SK-N-SH (cell line): ENCODE measurements at regions not wholly inside any gene's neighbourhood (a gene's known extent, or its start where the extent isn't known, plus 50 kb on each side); places are given as distances from the start of the nearest gene placed in this dataset.

ENCODE experiments used
- CTCF ChIA-PET: fragments of 300-600, 350-600 bp; formaldehyde crosslinking; extraction: SDS; loops from one replicate; lab custom pipeline; 2021; lab: Yijun Ruan, JAX
- POLR2A ChIA-PET: fragments of 350-600 bp; sonication (Branson Sonifier 250); formaldehyde crosslinking; extraction: SDS; loops from one replicate; lab custom pipeline; 2020; ENCODE audit warnings: antibody characterized with exemption, inconsistent platforms; lab: Yijun Ruan, JAX
- DNase-seq: peaks from one replicate; pipeline ENCODE4 v3.0.0; 2012
- H2AFZ ChIP-seq: fragments of 200-600 bp; sonication (generic); 2 replicates; pipeline ENCODE4 v1.8.1; 2016; ENCODE audit warnings: antibody characterized with exemption, mild to moderate bottlenecking, low read depth
- H3F3A ChIP-seq: fragments of 200-600 bp; sonication (generic); replicated peaks from 2 replicates; pipeline ENCODE3; 2016; ENCODE audit warnings: antibody characterized with exemption, mild to moderate bottlenecking; ENCODE audit not compliant: insufficient read depth
- H3K27ac ChIP-seq, 2 experiments: fragments of 200-500 bp in 1 of 2; fragments of 200-600 bp in 1 of 2; sonication (Bioruptor generic) in 1 of 2; sonication (generic), shearing (Covaris generic) in 1 of 2; 2 replicates each; pipeline versions ENCODE4 v1.5.1 to v1.6.1; 2014 to 2016; ENCODE audit warnings: low read depth in 2 of 2, inconsistent platforms in 1 of 2, low read length in 1 of 2, mild to moderate bottlenecking in 1 of 2, mixed read lengths in 1 of 2
- H3K27me3 ChIP-seq: fragments of 200-600 bp; sonication (generic), shearing (Covaris generic); 2 replicates; pipeline ENCODE4 v1.6.1; 2016; ENCODE audit warnings: mixed run types; ENCODE audit not compliant: insufficient read depth
- H3K36me3 ChIP-seq, 2 experiments: fragments of 200-500 bp in 1 of 2; fragments of 200-600 bp in 1 of 2; sonication (Bioruptor generic) in 1 of 2; sonication (generic) in 1 of 2; replicated peaks in 1 of 2; 2 replicates each; pipeline versions ENCODE3 to v1.5.1; 2014 to 2016; ENCODE audit warnings: low read length in 1 of 2, mild to moderate bottlenecking in 1 of 2; ENCODE audit not compliant: insufficient read depth in 2 of 2, control insufficient read depth in 1 of 2
- H3K4me1 ChIP-seq, 2 experiments: fragments of 200-500 bp in 1 of 2; fragments of 200-600 bp in 1 of 2; sonication (Bioruptor generic) in 1 of 2; sonication (generic), shearing (Covaris generic) in 1 of 2; 2 replicates each; pipeline versions ENCODE4 v1.5.1 to v1.6.1; 2014 to 2016; ENCODE audit warnings: low read depth in 1 of 2, low read length in 1 of 2, mixed run types in 1 of 2; ENCODE audit not compliant: insufficient read depth in 2 of 2, control insufficient read depth in 1 of 2
- H3K4me2 ChIP-seq: fragments of 200-600 bp; sonication (generic), shearing (Covaris generic); 2 replicates; pipeline ENCODE4 v1.6.1; 2017; ENCODE audit warnings: mixed run types
- H3K4me3 ChIP-seq, 2 experiments: fragments of 200-500 bp in 1 of 2; fragments of 200-600 bp in 1 of 2; sonication (Bioruptor generic) in 1 of 2; sonication (generic), shearing (Covaris generic) in 1 of 2; 2 replicates each; pipeline versions ENCODE4 v1.5.1 to v1.8.1; 2014 to 2016; ENCODE audit warnings: low read depth in 2 of 2, inconsistent platforms in 1 of 2, low read length in 1 of 2, mild to moderate bottlenecking in 1 of 2, mixed read lengths in 1 of 2, moderate library complexity in 1 of 2
- H3K79me2 ChIP-seq: fragments of 200-600 bp; sonication (generic); 2 replicates; pipeline ENCODE4 v1.8.1; 2017; ENCODE audit warnings: mild to moderate bottlenecking; ENCODE audit not compliant: insufficient read depth
- H3K9ac ChIP-seq: fragments of 200-600 bp; sonication (generic); 2 replicates; pipeline ENCODE4 v1.6.1; 2017; ENCODE audit warnings: mixed run types
- H3K9me2 ChIP-seq: fragments of 200-600 bp; sonication (generic); 2 replicates; pipeline ENCODE4 v1.6.1; 2017; ENCODE audit warnings: mixed run types
- H3K9me3 ChIP-seq: fragments of 200-600 bp; sonication (generic); 2 replicates; pipeline ENCODE4 v1.6.1; 2017; ENCODE audit warnings: mixed run types, mild to moderate bottlenecking, moderate library complexity
- H4K20me1 ChIP-seq: fragments of 200-600 bp; sonication (generic); 2 replicates; pipeline ENCODE4 v1.6.1; 2017; ENCODE audit warnings: mild to moderate bottlenecking, mixed run types; ENCODE audit not compliant: insufficient read depth
- CHD2 ChIP-seq: fragments of 150-350 bp; IDR thresholded peaks from 2 replicates; pipeline ENCODE4 v1.6.1; 2018; ENCODE audit warnings: low read length; ENCODE audit not compliant: partially characterized antibody
- EP300 ChIP-seq, 2 experiments: IDR thresholded peaks; 2 replicates each; pipeline versions ENCODE4 v1.4.0 to v1.6.1; 2012; ENCODE audit warnings: borderline replicate concordance in 1 of 2, low read depth in 1 of 2, low read length in 1 of 2
- EZH2phosphoT487 ChIP-seq: fragments of 200-600 bp; sonication (generic); IDR thresholded peaks from 2 replicates; pipeline ENCODE4 v1.6.1; 2017; ENCODE audit warnings: low read depth, mixed run types, mild to moderate bottlenecking, antibody characterized with exemption, moderate library complexity, borderline replicate concordance
- FOSL2 ChIP-seq: IDR thresholded peaks from 2 replicates; pipeline ENCODE4 v1.4.0; 2012; ENCODE audit warnings: low read depth, mild to moderate bottlenecking, moderate library complexity, borderline replicate concordance
- GABPA ChIP-seq: IDR thresholded peaks from 2 replicates; pipeline ENCODE4 v1.4.0; 2012; ENCODE audit warnings: low read depth, mild to moderate bottlenecking
- GATA2 ChIP-seq: sonication (generic); formaldehyde crosslinking; IDR thresholded peaks from 2 replicates; pipeline ENCODE4 v1.5.0; 2020; ENCODE audit warnings: mild to moderate bottlenecking, missing genetic modification reagents
- NRF1 ChIP-seq: IDR thresholded peaks from 2 replicates; pipeline ENCODE4 v1.6.1; 2012; ENCODE audit warnings: low read depth, mild to moderate bottlenecking, low read length
- PBX3 ChIP-seq: IDR thresholded peaks from 2 replicates; pipeline ENCODE4; 2012
- POLR2AphosphoS5 ChIP-seq: IDR thresholded peaks from 2 replicates; pipeline ENCODE4 v1.6.1; 2012; ENCODE audit warnings: low read depth, low read length
- SIN3A ChIP-seq: IDR thresholded peaks from 2 replicates; pipeline ENCODE4 v1.6.1; 2012; ENCODE audit warnings: low read depth, mild to moderate bottlenecking, low read length, moderate library complexity, borderline replicate concordance
- TAF1 ChIP-seq: IDR thresholded peaks from 2 replicates; pipeline ENCODE4 v1.6.1; 2012; ENCODE audit warnings: low read depth, mild to moderate bottlenecking, low read length, moderate library complexity, borderline replicate concordance
- TEAD4 ChIP-seq: IDR thresholded peaks from 2 replicates; pipeline ENCODE4 v1.4.0; 2012; ENCODE audit warnings: mild to moderate bottlenecking, borderline replicate concordance; ENCODE audit not compliant: insufficient read depth
- USF2 ChIP-seq: fragments of 150-350 bp; IDR thresholded peaks from 2 replicates; pipeline ENCODE4 v1.6.1; 2017; ENCODE audit warnings: antibody characterized with exemption, low read length, low read depth, borderline replicate concordance
- ZBTB33 ChIP-seq: IDR thresholded peaks from 2 replicates; pipeline ENCODE4 v1.4.0; 2012; ENCODE audit warnings: low read depth, borderline replicate concordance
- WGBS: methylation state at CpG from one replicate; pipeline ENCODE4 v1.1.6; 2017; ENCODE audit warnings: low lambda C conversion rate; 5-methylcytosine and 5-hydroxymethylcytosine counted together

GRCh38 chr14:38882533-38882932, 220.5 kb downstream of the SEC23A start:
- no peak overlapping the region for H3K4me3 ChIP-seq
- TF ChIP-seq SIN3A (no peak), PBX3 (no peak), TEAD4 (no peak)
- no peaks in the 10 kb centered on the region; the same call in 1 of the 2 replicates for H3K27me3 ChIP-seq
- no peaks in the 10 kb centered on the region for H4K20me1 ChIP-seq
- no peak for DNase-seq
- H3K27ac ChIP-seq, result no peak overlapping the region
- H3K36me3 ChIP-seq, result no peaks in the 10 kb centered on the region
- H3K79me2 ChIP-seq, result no peaks in the 10 kb centered on the region
- no peak overlapping the region for H2AFZ ChIP-seq
- no peak overlapping the region for H3K9ac ChIP-seq
- no peaks in the 10 kb centered on the region; a peak in 1 of 4 replicates for H3K4me1 ChIP-seq
- no peaks in the 10 kb centered on the region for H3F3A ChIP-seq
- H3K9me3 ChIP-seq, result no peaks in the 10 kb centered on the region
- POLR2A ChIA-PET, result no interaction called here
- no peaks in the 10 kb centered on the region for H3K9me2 ChIP-seq
- CTCF ChIA-PET, result interaction anchor here (1.3 kb wide), 1 partner anchor 133 kb away, joined by 3 read pairs; no protein-coding TSS in a partner anchor
- no peak overlapping the region for H3K4me2 ChIP-seq

DNA sequence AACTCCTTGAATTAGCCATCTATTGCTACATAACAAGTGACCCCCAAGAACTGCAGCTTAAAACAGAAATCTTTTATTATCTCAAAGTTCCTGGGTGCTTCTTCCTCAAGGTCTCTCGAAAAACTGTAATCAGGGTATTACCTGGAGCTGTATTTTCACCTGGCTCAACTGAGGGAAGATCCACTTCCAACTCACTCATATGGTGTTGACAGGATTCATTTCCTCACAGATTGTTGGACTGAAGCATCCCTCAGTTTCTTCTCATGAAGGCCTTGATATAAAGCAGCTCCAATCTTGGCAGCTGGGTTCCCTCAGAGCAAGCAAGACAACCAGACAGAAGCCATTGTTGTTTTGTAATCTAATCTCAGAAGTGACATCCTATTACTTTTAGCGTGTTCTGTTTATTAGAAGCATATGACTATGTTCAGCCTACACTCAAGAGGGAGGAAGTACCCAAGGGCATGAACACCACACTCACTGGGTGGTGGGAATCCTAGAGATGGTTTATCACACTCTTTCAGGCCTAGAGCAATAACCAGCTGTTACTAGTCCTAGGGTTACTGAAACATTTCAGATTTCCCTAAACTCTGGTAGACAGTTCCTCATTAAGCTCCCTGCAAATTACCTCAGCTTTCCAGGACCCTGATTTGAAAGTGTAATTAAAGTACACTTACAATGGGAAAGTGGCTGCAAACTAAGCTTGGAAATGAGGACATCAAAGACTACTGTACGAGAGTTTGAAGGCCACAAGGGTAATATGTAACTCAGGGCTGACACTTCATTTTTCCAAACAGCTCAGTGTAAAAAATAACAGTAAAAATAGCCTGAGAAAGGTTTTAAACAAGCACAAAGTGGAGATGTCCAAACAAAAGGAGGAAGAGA, 222.2 kb downstream of the SEC23A start:
- TF ChIP-seq EP300 (IDR thresholded peaks at IDR 0.05; ENCODE audit: borderline replicate concordance in 1 of 2, low read depth in 1 of 2, low read length in 1 of 2) (no peak), GATA2 (CRISPR knock-in tag) (peak; percentile 19; the same call in 1 of the 2 replicates)
- no peaks in the 10 kb centered on the region for H3K79me2 ChIP-seq
- WGBS, result 3% methylated on average over 3 of the region's 3 CpGs
- H3K36me3 ChIP-seq, result no peaks in the 10 kb centered on the region
- no peaks in the 10 kb centered on the region for H4K20me1 ChIP-seq
- no peaks in the 10 kb centered on the region for H3F3A ChIP-seq
- ChIA-PET POLR2A (no interaction called here), CTCF (no interaction called here)
- no peak overlapping the region for H3K4me2 ChIP-seq
- H3K27me3 ChIP-seq, result no peaks in the 10 kb centered on the region; the same call in 1 of the 2 replicates
- no peak overlapping the region for H3K9ac ChIP-seq
- DNase-seq, result peak; percentile 1
- H3K4me3 ChIP-seq, result no peak overlapping the region
- H3K4me1 ChIP-seq, result no peaks in the 10 kb centered on the region; a peak in 1 of 4 replicates
- no peak overlapping the region for H2AFZ ChIP-seq
- H3K9me3 ChIP-seq, result no peaks in the 10 kb centered on the region
- H3K27ac ChIP-seq, result no peak overlapping the region; a peak in 1 of 4 replicates
- H3K9me2 ChIP-seq, result no peaks in the 10 kb centered on the region

- Histone ChIP-seq H3K9me2 (no peaks in the 10 kb centered on the region), H3K27me3 (no peaks in the 10 kb centered on the region; the same call in 1 of the 2 replicates), H3K4me3 (no peak overlapping the region), H3K4me1 (no peaks in the 10 kb centered on the region; a peak in 1 of 4 replicates), H3K9ac (no peak overlapping the region), H3K27ac (no peak overlapping the region), H3K36me3 (no peaks in the 10 kb centered on the region), H3K4me2 (no peak overlapping the region), H3K79me2 (no peaks in the 10 kb centered on the region), H2AFZ (no peak overlapping the region), H3F3A (no peaks in the 10 kb centered on the region), H4K20me1 (no peaks in the 10 kb centered on the region), H3K9me3 (no peaks in the 10 kb centered on the region)
- DNase-seq, result no peak
- ChIA-PET CTCF (interaction anchor here (2.8 kb wide), 1 partner anchor 10 kb away, joined by 11 read pairs; no protein-coding TSS in a partner anchor), POLR2A (no interaction called here)
- 5% methylated on average over 3 of the region's 3 CpGs for WGBS
- TF ChIP-seq CHD2 (no peak), EZH2phosphoT487 (no peak), EP300 (IDR thresholded peaks at IDR 0.05; ENCODE audit: borderline replicate concordance in 1 of 2, low read depth in 1 of 2, low read length in 1 of 2) (no peak), POLR2AphosphoS5 (no peak), GATA2 (CRISPR knock-in tag) (no peak), NRF1 (no peak), TAF1 (no peak), FOSL2 (no peak), GABPA (no peak), ZBTB33 (no peak), USF2 (no peak)
Observed at GRCh38 chr14:38877744-38878388, 225.2 kb downstream of the SEC23A start.
